Osteocyte (in vitro differentiated cells): ENCODE measurements at regions not wholly inside any gene's neighbourhood (a gene's known extent, or its start where the extent isn't known, plus 50 kb on each side); places are given as distances from the start of the nearest gene placed in this dataset.

ENCODE experiments used
- DNase-seq: peaks from one replicate; pipeline ENCODE4 v3.0.0; 2021; ENCODE audit warnings: mixed read lengths; ENCODE audit not compliant: unreplicated experiment; ENCODE audit errors: extremely low spot score
- H3K27ac Mint-ChIP-seq: one replicate; pipeline ENCODE4 v1.8.0; 2021; ENCODE audit warnings: mild to moderate bottlenecking, mixed read lengths; ENCODE audit not compliant: unreplicated experiment
- H3K27me3 Mint-ChIP-seq: one replicate; pipeline ENCODE4 v1.8.0; 2021; ENCODE audit warnings: mixed read lengths; ENCODE audit not compliant: unreplicated experiment
- H3K36me3 Mint-ChIP-seq: one replicate; pipeline ENCODE4 v1.8.0; 2021; ENCODE audit warnings: mixed read lengths; ENCODE audit not compliant: unreplicated experiment
- H3K4me1 Mint-ChIP-seq: one replicate; pipeline ENCODE4 v1.8.0; 2021; ENCODE audit warnings: mixed read lengths; ENCODE audit not compliant: unreplicated experiment
- H3K4me3 Mint-ChIP-seq: one replicate; pipeline ENCODE4 v1.8.0; 2021; ENCODE audit warnings: mild to moderate bottlenecking, moderate library complexity, mixed read lengths; ENCODE audit not compliant: unreplicated experiment
- H3K9me3 Mint-ChIP-seq: one replicate; pipeline ENCODE4 v1.8.0; 2021; ENCODE audit warnings: mixed read lengths; ENCODE audit not compliant: unreplicated experiment
- CTCF ChIP-seq: fragments of 200-600 bp; sonication (generic); IDR thresholded peaks from 2 replicates; pipeline ENCODE4 v1.5.0; 2021; ENCODE audit warnings: antibody characterized with exemption, mild to moderate bottlenecking, moderate library complexity

GRCh38 chr11:133619973-133620372 is 87.7 kb upstream of the OPCML start:
- H3K27me3 Mint-ChIP-seq: no peaks in the 10 kb centered on the region

GRCh38 chr11:133619397-133619796 is 87.1 kb upstream of the OPCML start:
- no peaks in the 10 kb centered on the region for H3K4me1 Mint-ChIP-seq
- no peak overlapping the region for H3K27ac Mint-ChIP-seq
- DNase-seq: no peak
- H3K27me3 Mint-ChIP-seq: no peaks in the 10 kb centered on the region
- no peaks in the 10 kb centered on the region for H3K36me3 Mint-ChIP-seq
- H3K4me3 Mint-ChIP-seq: no peak overlapping the region
- peaks cover 19% of the 10 kb centered on the region for H3K9me3 Mint-ChIP-seq
- no peak for TF ChIP-seq CTCF

More at GRCh38 chr11:133619973-133620372, 87.7 kb upstream of the OPCML start:
- Mint-ChIP-seq H3K4me3 (no peak overlapping the region), H3K27ac (no peak overlapping the region), H3K4me1 (no peaks in the 10 kb centered on the region), H3K9me3 (peaks cover 19% of the 10 kb centered on the region), H3K36me3 (no peaks in the 10 kb centered on the region)
- DNase-seq: no peak
- no peak for TF ChIP-seq CTCF

- Mint-ChIP-seq H3K4me1 (no peaks in the 10 kb centered on the region), H3K27ac (no peak overlapping the region), H3K27me3 (no peaks in the 10 kb centered on the region), H3K4me3 (no peak overlapping the region), H3K9me3 (peaks cover 22% of the 10 kb centered on the region), H3K36me3 (no peaks in the 10 kb centered on the region)
- no peak for DNase-seq
- no peak for TF ChIP-seq CTCF
These were observed 86.2 kb upstream of the OPCML start for GRCh38 chr11:133618544-133618943.

DNA sequence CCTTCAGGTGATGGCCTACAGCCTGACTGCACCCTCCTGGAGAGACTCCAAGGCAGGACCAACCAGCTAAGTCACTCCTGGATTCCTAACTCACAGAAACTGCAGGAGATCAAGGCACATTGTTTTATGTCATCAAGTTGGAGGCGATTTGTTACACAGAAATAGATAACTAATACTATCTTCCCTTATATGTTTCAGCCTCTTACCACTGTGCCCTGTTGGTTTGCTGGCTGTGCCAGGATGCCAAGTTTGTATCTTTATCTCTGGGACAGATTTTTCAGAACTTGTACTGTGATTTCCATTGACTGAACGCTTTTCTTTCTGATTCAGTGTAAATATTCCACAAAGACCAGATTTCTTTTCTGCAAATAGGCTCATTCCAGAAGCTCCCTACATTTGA is 76.2 kb upstream of the OPCML start:
- no peaks in the 10 kb centered on the region for H3K4me1 Mint-ChIP-seq
- DNase-seq: no peak
- no peak for TF ChIP-seq CTCF

DNA sequence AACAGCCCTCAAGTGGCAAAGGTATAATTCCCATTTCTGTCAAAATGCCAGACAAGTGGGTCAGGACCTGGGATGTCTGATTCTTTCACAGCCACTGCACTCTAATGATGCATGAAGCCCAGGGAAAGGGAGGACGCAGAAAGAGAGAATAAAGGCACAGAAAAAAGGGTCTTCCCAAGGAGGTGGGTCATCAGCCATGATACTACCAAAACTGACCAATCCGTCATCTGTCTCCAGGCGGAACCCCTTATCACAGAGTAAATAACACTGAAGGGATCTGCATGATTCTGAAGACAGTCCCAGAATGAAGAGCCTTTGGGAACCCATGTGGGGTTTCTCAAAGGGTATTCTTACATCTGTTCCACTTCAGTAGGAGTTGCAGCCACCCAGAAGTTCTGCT is 73.8 kb upstream of the OPCML start:
- no peak for DNase-seq
- H3K27ac Mint-ChIP-seq: no peak overlapping the region
- peaks cover 23% of the 10 kb centered on the region for H3K9me3 Mint-ChIP-seq
- no peaks in the 10 kb centered on the region for H3K27me3 Mint-ChIP-seq
- TF ChIP-seq CTCF: no peak
- no peaks in the 10 kb centered on the region for H3K4me1 Mint-ChIP-seq
- H3K4me3 Mint-ChIP-seq: no peak overlapping the region
- no peaks in the 10 kb centered on the region for H3K36me3 Mint-ChIP-seq

More for the DNA sequence above, 76.2 kb upstream of the OPCML start:
- H3K27me3 Mint-ChIP-seq: no peaks in the 10 kb centered on the region
- no peaks in the 10 kb centered on the region for H3K36me3 Mint-ChIP-seq
- H3K4me3 Mint-ChIP-seq: no peak overlapping the region
- H3K27ac Mint-ChIP-seq: no peak overlapping the region
- peaks cover 36% of the 10 kb centered on the region for H3K9me3 Mint-ChIP-seq
